IMR-90 (cell line): ENCODE measurements at regions not wholly inside any gene's neighbourhood (a gene's known extent, or its start where the extent isn't known, plus 50 kb on each side); places are given as distances from the start of the nearest gene placed in this dataset.

Source experiments
- ATAC-seq: fragments of 200-7000 bp; cut with Tn5 transposase; 2 replicates; pipeline ENCODE4 v1.9.1; 2020; ENCODE audit warnings: low read depth, mild to moderate bottlenecking, moderate library complexity
- BruUV-seq: library from RNA; stranded (reverse); fragments of 400-500 nt; replicated peaks from 2 replicates; lab custom pipeline; 2021; lab: Mats Ljungman, UMichigan
- CTCF ChIA-PET: fragments of 300-600 bp; formaldehyde crosslinking; extraction: SDS; loops from one replicate; lab custom pipeline; 2021; ENCODE audit warnings: antibody characterized with exemption; lab: Yijun Ruan, JAX
- POLR2A ChIA-PET: fragments of 300-600 bp; sonication (Branson Sonifier 250); formaldehyde crosslinking; loops from one replicate; lab custom pipeline; 2022; ENCODE audit warnings: antibody characterized with exemption; ENCODE audit not compliant: unreplicated experiment; lab: Charles Lee
- DNase-seq: peaks from one replicate; pipeline ENCODE4 v3.0.0; 2013
- H2AFZ ChIP-seq: replicated peaks from 2 replicates; pipeline ENCODE3; 2013; ENCODE audit warnings: low read length, mild to moderate bottlenecking; ENCODE audit not compliant: poor library complexity
- H2AK5ac ChIP-seq: 2 replicates; pipeline ENCODE4 v1.6.1; 2013; ENCODE audit warnings: low read depth, low read length, inconsistent platforms
- H2AK9ac ChIP-seq: replicated peaks from 2 replicates; pipeline ENCODE3; 2013; ENCODE audit warnings: mild to moderate bottlenecking, low read depth, low read length, moderate library complexity; ENCODE audit not compliant: poor library complexity
- H2BK120ac ChIP-seq: 2 replicates; pipeline ENCODE4 v1.6.1; 2013; ENCODE audit warnings: low read depth, low read length, inconsistent platforms
- H2BK15ac ChIP-seq: 3 replicates; pipeline ENCODE4 v1.6.1; 2013; ENCODE audit warnings: low read depth, low read length, inconsistent platforms
- H2BK20ac ChIP-seq: 2 replicates; pipeline ENCODE4 v1.6.1; 2013; ENCODE audit warnings: low read depth, mild to moderate bottlenecking, inconsistent platforms, low read length, moderate library complexity
- H2BK5ac ChIP-seq: 2 replicates; pipeline ENCODE4 v1.6.1; 2013; ENCODE audit warnings: mild to moderate bottlenecking, low read depth, low read length, inconsistent platforms; ENCODE audit not compliant: poor library complexity, severe bottlenecking
- H3K14ac ChIP-seq: replicated peaks from 2 replicates; pipeline ENCODE4 v1.6.1; 2013; ENCODE audit warnings: low read depth, low read length, inconsistent platforms
- H3K18ac ChIP-seq: 2 replicates; pipeline ENCODE4 v1.6.1; 2013; ENCODE audit warnings: low read depth, low read length, control low read depth
- H3K23ac ChIP-seq: 2 replicates; pipeline ENCODE4 v1.6.1; 2013; ENCODE audit warnings: low read depth, low read length, inconsistent platforms
- H3K27ac ChIP-seq: 2 replicates; pipeline ENCODE4 v1.5.1; 2013; ENCODE audit warnings: mild to moderate bottlenecking, control low read depth, low read length; ENCODE audit not compliant: insufficient read depth
- H3K27me3 ChIP-seq: 2 replicates; pipeline ENCODE4 v1.6.1; 2013; ENCODE audit warnings: low read length; ENCODE audit not compliant: control insufficient read depth, insufficient read depth
- H3K36me3 ChIP-seq: 2 replicates; pipeline ENCODE4 v1.6.1; 2013; ENCODE audit warnings: low read length, mixed read lengths; ENCODE audit not compliant: control insufficient read depth, insufficient read depth
- H3K4ac ChIP-seq: 2 replicates; pipeline ENCODE4 v1.6.1; 2013; ENCODE audit warnings: low read depth, low read length, inconsistent platforms
- H3K4me1 ChIP-seq: 2 replicates; pipeline ENCODE4 v1.6.1; 2013; ENCODE audit warnings: low read length, mixed read lengths; ENCODE audit not compliant: control insufficient read depth, insufficient read depth
- H3K4me2 ChIP-seq: 2 replicates; pipeline ENCODE4 v1.6.1; 2013; ENCODE audit warnings: low read depth, mild to moderate bottlenecking, control low read depth, low read length, moderate library complexity
- H3K4me3 ChIP-seq: 2 replicates; pipeline ENCODE4 v1.5.1; 2013; ENCODE audit warnings: low read depth, mild to moderate bottlenecking, control low read depth, low read length, moderate library complexity; ENCODE audit not compliant: insufficient read depth
- H3K56ac ChIP-seq: 2 replicates; pipeline ENCODE4 v1.6.1; 2013; ENCODE audit warnings: low read length, inconsistent platforms; ENCODE audit not compliant: insufficient read depth; ENCODE audit errors: extremely low read depth
- H3K79me1 ChIP-seq, 2 experiments: 2 replicates each; pipeline ENCODE4 v1.6.1; 2013; ENCODE audit warnings: low read length in 2 of 2, inconsistent platforms in 1 of 2, low read depth in 1 of 2
- H3K9ac ChIP-seq: 2 replicates; pipeline ENCODE4 v1.6.1; 2013; ENCODE audit warnings: low read depth, low read length, control low read depth
- H3K9me1 ChIP-seq: 2 replicates; pipeline ENCODE4 v1.6.1; 2013; ENCODE audit warnings: low read length, inconsistent platforms; ENCODE audit not compliant: insufficient read depth
- H3K9me3 ChIP-seq: 2 replicates; pipeline ENCODE4 v1.6.1; 2013; ENCODE audit warnings: low read length; ENCODE audit not compliant: control insufficient read depth, insufficient read depth
- H4K20me1 ChIP-seq: 2 replicates; pipeline ENCODE4 v1.6.1; 2013; ENCODE audit warnings: low read length, inconsistent platforms; ENCODE audit not compliant: insufficient read depth
- H4K5ac ChIP-seq: 2 replicates; pipeline ENCODE4 v1.6.1; 2013; ENCODE audit warnings: mild to moderate bottlenecking, low read depth, low read length, control low read depth
- H4K8ac ChIP-seq, 2 experiments: 2 replicates each; pipeline ENCODE4 v1.6.1; 2013; ENCODE audit warnings: low read depth in 2 of 2, low read length in 2 of 2, control low read depth in 1 of 2, inconsistent platforms in 1 of 2
- H4K91ac ChIP-seq: 2 replicates; pipeline ENCODE4 v1.6.1; 2013; ENCODE audit warnings: low read depth, low read length, inconsistent platforms; ENCODE audit not compliant: insufficient read depth
- BHLHE40 ChIP-seq: fragments of 150-350 bp; IDR thresholded peaks from 2 replicates; pipeline ENCODE4 v1.6.1; 2016; ENCODE audit warnings: mild to moderate bottlenecking, low read depth, low read length
- CTCF ChIP-seq: conservative IDR thresholded peaks from 2 replicates; pipeline ENCODE4 v1.5.1; 2012; ENCODE audit warnings: mild to moderate bottlenecking, low read depth, low read length, improper control_type of control experiment
- MAZ ChIP-seq: IDR thresholded peaks from 2 replicates; pipeline ENCODE4 v1.6.1; 2012; ENCODE audit warnings: low read depth, mild to moderate bottlenecking, low read length, improper control_type of control experiment, moderate library complexity, borderline replicate concordance
- NFE2L2 ChIP-seq: fragments of 150-350 bp; IDR thresholded peaks from 2 replicates; pipeline ENCODE4 v1.6.1; 2016; ENCODE audit warnings: low read depth, mild to moderate bottlenecking, low read length
- RAD21 ChIP-seq: IDR thresholded peaks from 2 replicates; pipeline ENCODE4 v1.6.1; 2012; ENCODE audit warnings: low read length, improper control_type of control experiment
- RFX5 ChIP-seq: IDR thresholded peaks from 2 replicates; pipeline ENCODE4 v1.8.0; 2012; ENCODE audit warnings: low read depth, mild to moderate bottlenecking, low read length, moderate library complexity
- SMC3 ChIP-seq: fragments of 150-350 bp; IDR thresholded peaks from 2 replicates; pipeline ENCODE4 v1.6.1; 2016; ENCODE audit warnings: low read depth, mild to moderate bottlenecking, antibody characterized with exemption, low read length, moderate library complexity
- USF2 ChIP-seq: fragments of 150-350 bp; IDR thresholded peaks from 2 replicates; pipeline ENCODE4 v1.6.1; 2017; ENCODE audit warnings: mild to moderate bottlenecking, antibody characterized with exemption, low read length, low read depth
- WGBS, 2 experiments: methylation state at CpG; one replicate each; pipeline versions ENCODE4 v1.1.5 to v1.1.7; 2013; ENCODE audit warnings: missing lambda C conversion rate in 2 of 2; ENCODE audit not compliant: insufficient read length in 1 of 2; ENCODE audit errors: extremely low coverage in 2 of 2; 5-methylcytosine and 5-hydroxymethylcytosine counted together
- dilution Hi-C: fragments of 300-500 bp; cut with HindIII; formaldehyde crosslinking; loops from one replicate; pipeline ENCODE4 v1.14.3; 2018; ENCODE audit warnings: low sequenced_read_pairs; ENCODE audit not compliant: unreplicated experiment
- in situ Hi-C: fragments of 300-500 bp; cut with MboI; formaldehyde crosslinking; loops from 3 replicates; pipeline ENCODE4 v1.14.3; 2019; ENCODE audit warnings: low sequenced_read_pairs, inconsistent platforms, mixed read lengths
- intact Hi-C: fragments of 100-400 bp; cut with micrococcal nuclease; formaldehyde crosslinking; loops from 2 replicates; pipeline ENCODE4 v1.10.0; 2022

- Histone ChIP-seq H3K9me3 (no peaks in the 10 kb centered on the region), H3K4me3 (no peak overlapping the region), H3K18ac (no peak overlapping the region), H2BK20ac (no peak overlapping the region), H3K27ac (no peak overlapping the region), H3K14ac (no peak overlapping the region), H2AFZ (no peak overlapping the region), H3K27me3 (no peaks in the 10 kb centered on the region), H3K23ac (no peak overlapping the region), H2BK15ac (no peak overlapping the region), H4K91ac (no peak overlapping the region), H2BK120ac (no peak overlapping the region), H3K9me1 (no peaks in the 10 kb centered on the region), H2AK5ac (no peak overlapping the region), H2BK5ac (no peak overlapping the region), H4K8ac (no peak overlapping the region), H3K4me2 (no peak overlapping the region), H3K4me1 (no peaks in the 10 kb centered on the region), H3K9ac (no peak overlapping the region), H3K4ac (no peak overlapping the region), H4K20me1 (no peaks in the 10 kb centered on the region), H2AK9ac (no peak overlapping the region), H4K5ac (no peak overlapping the region), H3K36me3 (no peaks in the 10 kb centered on the region), H3K79me1 (no peaks in the 10 kb centered on the region), H3K56ac (no peak overlapping the region)
- ChIA-PET POLR2A (no interaction called here), CTCF (no interaction called here)
- ATAC-seq (no peak), DNase-seq (no peak)
- no TSS peak for BruUV-seq
- in situ Hi-C loops (no loop called here), intact Hi-C loops (no loop called here), dilution Hi-C loops (no loop called here)
- TF ChIP-seq SMC3 (no peak), USF2 (no peak), BHLHE40 (no peak), RAD21 (no peak), RFX5 (no peak), NFE2L2 (no peak), MAZ (no peak), CTCF (no peak)
- WGBS, 2 experiments = no CpG with 5 or more reads among the region's 2 CpGs
Measured at GRCh38 chr18:40208958-40209357, 1746.1 kb upstream of the PIK3C3 start.
